ENCODE measurements at regions not wholly inside any gene's neighbourhood (a gene's known extent, or its start where the extent isn't known, plus 50 kb on each side); places are given as distances from the start of the nearest gene placed in this dataset.
"Not testable (repeated sequence)": the region's sequence is repeated elsewhere in the genome, so short reads cannot be mapped to it uniquely, and the experiment has no call there.

DNA sequence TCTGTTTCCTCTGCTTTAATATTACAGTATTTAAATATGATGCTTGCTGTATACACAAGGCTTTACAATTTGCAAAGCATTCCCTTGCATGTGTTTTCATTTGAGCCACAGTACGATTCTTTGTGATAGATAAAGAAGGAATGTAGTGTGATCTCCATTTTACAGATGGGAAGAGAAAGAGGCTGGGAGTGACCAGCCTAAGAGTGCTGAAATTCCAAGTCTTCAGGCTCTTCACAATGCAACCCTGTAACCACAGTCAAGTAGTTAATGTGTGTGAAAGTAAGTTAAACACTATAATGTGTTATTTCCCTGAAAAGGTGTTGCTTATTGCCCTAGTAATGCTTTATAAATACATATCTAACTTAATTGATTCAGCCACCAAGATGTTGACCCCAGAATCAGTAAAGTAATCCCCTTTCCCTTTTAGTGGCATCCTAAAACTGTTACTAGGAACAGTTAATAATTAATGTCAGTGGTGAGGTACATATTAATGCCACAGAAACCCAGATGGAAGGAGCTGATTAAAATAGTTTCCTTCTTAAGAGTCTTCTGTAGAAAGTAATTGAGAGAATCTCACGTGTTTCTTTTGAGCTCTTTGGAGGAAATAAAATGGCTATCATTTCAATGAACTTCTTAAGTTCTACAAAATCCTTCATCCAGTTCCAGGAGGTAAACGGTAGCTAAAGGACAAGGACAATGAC lies 110.4 kb downstream of the IL12A start:
- Histone ChIP-seq H2AFZ (ENCODE audit: low read depth, low read length) (no peak overlapping the region), H3K27me3 (ENCODE audit: insufficient read depth, low read length) (no peaks in the 10 kb centered on the region), H3K4me3 (ENCODE audit: insufficient read depth, low read depth, low read length) (no peak overlapping the region), H3K4me1 (ENCODE audit: insufficient read depth, low read length) (no peaks in the 10 kb centered on the region), H3K9ac (ENCODE audit: low read length) (no peak overlapping the region), H3K27ac (ENCODE audit: low read depth, low read length) (no peak overlapping the region), H3K4me2 (ENCODE audit: low read length) (no peak overlapping the region), H3K9me3 (ENCODE audit: insufficient read depth, low read depth, low read length) (no peaks in the 10 kb centered on the region), H3K79me2 (ENCODE audit: insufficient read depth, low read length) (no peaks in the 10 kb centered on the region), H3K36me3 (ENCODE audit: insufficient read depth, low read length) (no peaks in the 10 kb centered on the region), H4K20me1 (ENCODE audit: insufficient read depth, low read length) (no peaks in the 10 kb centered on the region)
- Mint-ChIP-seq H3K27ac (ENCODE audit: unreplicated experiment) (no peak overlapping the region), H3K4me1 (ENCODE audit: low read depth, unreplicated experiment) (peaks cover 3% of the 10 kb centered on the region), H3K4me3 (ENCODE audit: unreplicated experiment) (no peak overlapping the region), H3K9me3 (ENCODE audit: unreplicated experiment) (peaks cover 4% of the 10 kb centered on the region), H3K36me3 (ENCODE audit: low read depth, unreplicated experiment) (no peaks in the 10 kb centered on the region), H3K27me3 (ENCODE audit: low read depth, unreplicated experiment) (peaks cover 11% of the 10 kb centered on the region)
- no peak for TF ChIP-seq EZH2 (IDR thresholded peaks at IDR 0.05; ENCODE audit: insufficient read depth, low read length)
- TF ChIP-seq, protein P1, sequence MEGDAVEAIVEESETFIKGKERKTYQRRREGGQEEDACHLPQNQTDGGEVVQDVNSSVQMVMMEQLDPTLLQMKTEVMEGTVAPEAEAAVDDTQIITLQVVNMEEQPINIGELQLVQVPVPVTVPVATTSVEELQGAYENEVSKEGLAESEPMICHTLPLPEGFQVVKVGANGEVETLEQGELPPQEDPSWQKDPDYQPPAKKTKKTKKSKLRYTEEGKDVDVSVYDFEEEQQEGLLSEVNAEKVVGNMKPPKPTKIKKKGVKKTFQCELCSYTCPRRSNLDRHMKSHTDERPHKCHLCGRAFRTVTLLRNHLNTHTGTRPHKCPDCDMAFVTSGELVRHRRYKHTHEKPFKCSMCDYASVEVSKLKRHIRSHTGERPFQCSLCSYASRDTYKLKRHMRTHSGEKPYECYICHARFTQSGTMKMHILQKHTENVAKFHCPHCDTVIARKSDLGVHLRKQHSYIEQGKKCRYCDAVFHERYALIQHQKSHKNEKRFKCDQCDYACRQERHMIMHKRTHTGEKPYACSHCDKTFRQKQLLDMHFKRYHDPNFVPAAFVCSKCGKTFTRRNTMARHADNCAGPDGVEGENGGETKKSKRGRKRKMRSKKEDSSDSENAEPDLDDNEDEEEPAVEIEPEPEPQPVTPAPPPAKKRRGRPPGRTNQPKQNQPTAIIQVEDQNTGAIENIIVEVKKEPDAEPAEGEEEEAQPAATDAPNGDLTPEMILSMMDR (IDR thresholded peaks at IDR 0.05; ENCODE audit: insufficient read depth, low read depth, low read length): no peak
- DNase-seq (ENCODE audit: low read depth): no peak
- FAIRE-seq: no peak

DNA sequence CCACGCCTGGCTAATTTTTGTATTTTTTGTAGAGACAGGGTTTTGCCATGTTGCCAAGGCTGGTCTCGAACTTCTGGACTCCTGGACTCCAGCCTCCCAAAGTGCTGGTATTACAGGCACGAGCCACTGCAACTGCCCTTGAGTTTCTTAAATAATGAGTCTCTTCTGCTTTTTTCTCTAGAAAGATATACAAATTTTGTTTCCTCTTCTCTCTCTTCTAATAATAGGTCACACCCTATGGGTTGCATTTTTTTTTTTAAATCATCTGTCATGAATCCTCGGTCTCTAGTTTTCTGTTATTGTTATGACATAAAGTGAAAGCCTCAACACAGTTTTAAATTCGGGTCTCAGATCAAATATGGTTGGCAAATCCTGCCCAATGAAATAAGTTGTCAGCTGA lies 111.2 kb downstream of the IL12A start:
- peaks cover 4% of the 10 kb centered on the region for H3K9me3 Mint-ChIP-seq (ENCODE audit: unreplicated experiment)
- H3K27me3 Mint-ChIP-seq (ENCODE audit: low read depth, unreplicated experiment): peaks cover 11% of the 10 kb centered on the region
- no peaks in the 10 kb centered on the region for H3K9me3 ChIP-seq (ENCODE audit: insufficient read depth, low read depth, low read length)
- no peak for FAIRE-seq
- no peaks in the 10 kb centered on the region for H3K36me3 ChIP-seq (ENCODE audit: insufficient read depth, low read length)
- H3K36me3 Mint-ChIP-seq (ENCODE audit: low read depth, unreplicated experiment): no peaks in the 10 kb centered on the region
- no peak overlapping the region for H3K4me2 ChIP-seq (ENCODE audit: low read length)
- no peak for TF ChIP-seq EZH2 (IDR thresholded peaks at IDR 0.05; ENCODE audit: insufficient read depth, low read length)
- TF ChIP-seq, protein P1 (IDR thresholded peaks at IDR 0.05; ENCODE audit: insufficient read depth, low read depth, low read length): no peak
- H3K9ac ChIP-seq (ENCODE audit: low read length): no peak overlapping the region
- H3K4me1 Mint-ChIP-seq (ENCODE audit: low read depth, unreplicated experiment): peaks cover 3% of the 10 kb centered on the region
- H3K27me3 ChIP-seq (ENCODE audit: insufficient read depth, low read length): no peaks in the 10 kb centered on the region
- H3K4me3 Mint-ChIP-seq (ENCODE audit: unreplicated experiment): no peak overlapping the region
- H3K4me3 ChIP-seq (ENCODE audit: insufficient read depth, low read depth, low read length): no peak overlapping the region
- no peaks in the 10 kb centered on the region for H4K20me1 ChIP-seq (ENCODE audit: insufficient read depth, low read length)
- no peak overlapping the region for H2AFZ ChIP-seq (ENCODE audit: low read depth, low read length)
- DNase-seq (ENCODE audit: low read depth): no peak
- H3K27ac Mint-ChIP-seq (ENCODE audit: unreplicated experiment): no peak overlapping the region
- no peak overlapping the region for H3K27ac ChIP-seq (ENCODE audit: low read depth, low read length)
- no peaks in the 10 kb centered on the region for H3K79me2 ChIP-seq (ENCODE audit: insufficient read depth, low read length)
- no peaks in the 10 kb centered on the region for H3K4me1 ChIP-seq (ENCODE audit: insufficient read depth, low read length)

DNA sequence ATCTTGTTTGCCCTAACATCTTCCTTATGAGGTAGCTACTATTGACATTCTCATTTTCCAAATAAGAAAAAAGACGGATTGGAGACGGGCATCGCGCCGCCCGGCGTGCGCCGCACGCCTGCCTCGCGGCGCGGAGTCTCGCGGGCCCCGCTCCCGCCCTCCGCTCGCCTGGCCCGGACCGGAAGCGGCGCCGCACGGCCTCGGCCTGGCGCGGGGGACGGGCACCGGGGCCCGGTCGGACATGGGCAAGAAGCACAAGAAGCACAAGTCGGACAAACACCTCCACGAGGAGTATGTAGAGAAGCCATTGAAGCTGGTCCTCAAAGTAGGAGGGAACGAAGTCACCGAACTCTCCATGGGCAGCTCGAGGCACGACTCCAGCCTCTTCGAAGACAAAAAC lies 112.0 kb downstream of the IL12A start:
- Histone ChIP-seq H3K27ac (ENCODE audit: low read depth, low read length) (no peak overlapping the region), H3K4me1 (ENCODE audit: insufficient read depth, low read length) (no peaks in the 10 kb centered on the region)
- peaks cover 11% of the 10 kb centered on the region for H3K27me3 Mint-ChIP-seq (ENCODE audit: low read depth, unreplicated experiment)

DNA sequence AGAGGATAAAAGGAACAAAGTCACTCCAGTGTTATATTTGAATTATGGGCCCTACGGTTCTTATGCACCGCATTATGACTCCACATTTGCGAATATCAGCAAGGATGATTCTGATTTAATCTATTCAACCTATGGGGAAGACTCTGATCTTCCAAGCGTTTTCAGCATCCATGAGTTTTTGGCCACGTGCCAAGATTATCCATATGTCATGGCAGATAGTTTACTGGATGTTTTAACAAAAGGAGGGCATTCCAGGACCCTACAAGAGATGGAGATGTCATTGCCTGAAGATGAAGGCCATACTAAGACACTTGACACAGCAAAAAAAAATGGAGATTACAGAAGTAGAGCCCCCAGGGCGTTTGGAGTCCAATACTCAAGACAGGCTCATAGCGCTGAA lies 113.4 kb downstream of the IL12A start:
- H3K9me3 ChIP-seq (ENCODE audit: insufficient read depth, low read depth, low read length); H3K36me3 ChIP-seq (ENCODE audit: insufficient read depth, low read length); H3K79me2 ChIP-seq (ENCODE audit: insufficient read depth, low read length); H3K4me1 Mint-ChIP-seq (ENCODE audit: low read depth, unreplicated experiment); H3K4me2 ChIP-seq (ENCODE audit: low read length); H3K9ac ChIP-seq (ENCODE audit: low read length); H3K27me3 ChIP-seq (ENCODE audit: insufficient read depth, low read length); DNase-seq (ENCODE audit: low read depth); H3K27ac ChIP-seq (ENCODE audit: low read depth, low read length); H3K9me3 Mint-ChIP-seq (ENCODE audit: unreplicated experiment); H3K36me3 Mint-ChIP-seq (ENCODE audit: low read depth, unreplicated experiment); H3K4me3 Mint-ChIP-seq (ENCODE audit: unreplicated experiment); H3K27ac Mint-ChIP-seq (ENCODE audit: unreplicated experiment); H3K4me1 ChIP-seq (ENCODE audit: insufficient read depth, low read length); H2AFZ ChIP-seq (ENCODE audit: low read depth, low read length); FAIRE-seq; H3K4me3 ChIP-seq (ENCODE audit: insufficient read depth, low read depth, low read length); H4K20me1 ChIP-seq (ENCODE audit: insufficient read depth, low read length): not testable (repeated sequence)
- peaks cover 11% of the 10 kb centered on the region for H3K27me3 Mint-ChIP-seq (ENCODE audit: low read depth, unreplicated experiment)

More for the DNA sequence above, 112.0 kb downstream of the IL12A start:
- Histone ChIP-seq H3K9ac (ENCODE audit: low read length) (no peak overlapping the region), H3K27me3 (ENCODE audit: insufficient read depth, low read length) (no peaks in the 10 kb centered on the region), H4K20me1 (ENCODE audit: insufficient read depth, low read length) (no peaks in the 10 kb centered on the region), H3K79me2 (ENCODE audit: insufficient read depth, low read length) (no peaks in the 10 kb centered on the region), H3K9me3 (ENCODE audit: insufficient read depth, low read depth, low read length) (no peaks in the 10 kb centered on the region), H3K4me3 (ENCODE audit: insufficient read depth, low read depth, low read length) (no peak overlapping the region), H3K36me3 (ENCODE audit: insufficient read depth, low read length) (no peaks in the 10 kb centered on the region), H2AFZ (ENCODE audit: low read depth, low read length) (no peak overlapping the region), H3K4me2 (ENCODE audit: low read length) (no peak overlapping the region)
- TF ChIP-seq, protein P1 (IDR thresholded peaks at IDR 0.05; ENCODE audit: insufficient read depth, low read depth, low read length): no peak
- TF ChIP-seq EZH2 (IDR thresholded peaks at IDR 0.05; ENCODE audit: insufficient read depth, low read length): no peak
- no peak for FAIRE-seq
- DNase-seq (ENCODE audit: low read depth): no peak
- H3K4me3 Mint-ChIP-seq (ENCODE audit: unreplicated experiment): no peak overlapping the region
- H3K4me1 Mint-ChIP-seq (ENCODE audit: low read depth, unreplicated experiment): peaks cover 3% of the 10 kb centered on the region
- peaks cover 4% of the 10 kb centered on the region for H3K9me3 Mint-ChIP-seq (ENCODE audit: unreplicated experiment)
- H3K36me3 Mint-ChIP-seq (ENCODE audit: low read depth, unreplicated experiment): no peaks in the 10 kb centered on the region
- H3K27ac Mint-ChIP-seq (ENCODE audit: unreplicated experiment): no peak overlapping the region

Measured in astrocyte (in vitro differentiated cells and primary cell).